IMR-90 (cell line): ENCODE measurements at regions not wholly inside any gene's neighbourhood (a gene's known extent, or its start where the extent isn't known, plus 50 kb on each side); places are given as distances from the start of the nearest gene placed in this dataset.
"Not testable (repeated sequence)": the region's sequence is repeated elsewhere in the genome, so short reads cannot be mapped to it uniquely, and the experiment has no call there.

ENCODE experiments used
- ATAC-seq: fragments of 200-7000 bp; cut with Tn5 transposase; 2 replicates; pipeline ENCODE4 v1.9.1; 2020; ENCODE audit warnings: low read depth, mild to moderate bottlenecking, moderate library complexity
- BruUV-seq: library from RNA; stranded (reverse); fragments of 400-500 nt; replicated peaks from 2 replicates; lab custom pipeline; 2021; lab: Mats Ljungman, UMichigan
- CTCF ChIA-PET: fragments of 300-600 bp; formaldehyde crosslinking; extraction: SDS; loops from one replicate; lab custom pipeline; 2021; ENCODE audit warnings: antibody characterized with exemption; lab: Yijun Ruan, JAX
- POLR2A ChIA-PET: fragments of 300-600 bp; sonication (Branson Sonifier 250); formaldehyde crosslinking; loops from one replicate; lab custom pipeline; 2022; ENCODE audit warnings: antibody characterized with exemption; ENCODE audit not compliant: unreplicated experiment; lab: Charles Lee
- DNase-seq: peaks from one replicate; pipeline ENCODE4 v3.0.0; 2013
- H2AFZ ChIP-seq: replicated peaks from 2 replicates; pipeline ENCODE3; 2013; ENCODE audit warnings: low read length, mild to moderate bottlenecking; ENCODE audit not compliant: poor library complexity
- H2AK5ac ChIP-seq: 2 replicates; pipeline ENCODE4 v1.6.1; 2013; ENCODE audit warnings: low read depth, low read length, inconsistent platforms
- H2AK9ac ChIP-seq: replicated peaks from 2 replicates; pipeline ENCODE3; 2013; ENCODE audit warnings: mild to moderate bottlenecking, low read depth, low read length, moderate library complexity; ENCODE audit not compliant: poor library complexity
- H2BK120ac ChIP-seq: 2 replicates; pipeline ENCODE4 v1.6.1; 2013; ENCODE audit warnings: low read depth, low read length, inconsistent platforms
- H2BK15ac ChIP-seq: 3 replicates; pipeline ENCODE4 v1.6.1; 2013; ENCODE audit warnings: low read depth, low read length, inconsistent platforms
- H2BK20ac ChIP-seq: 2 replicates; pipeline ENCODE4 v1.6.1; 2013; ENCODE audit warnings: low read depth, mild to moderate bottlenecking, inconsistent platforms, low read length, moderate library complexity
- H2BK5ac ChIP-seq: 2 replicates; pipeline ENCODE4 v1.6.1; 2013; ENCODE audit warnings: mild to moderate bottlenecking, low read depth, low read length, inconsistent platforms; ENCODE audit not compliant: poor library complexity, severe bottlenecking
- H3K14ac ChIP-seq: replicated peaks from 2 replicates; pipeline ENCODE4 v1.6.1; 2013; ENCODE audit warnings: low read depth, low read length, inconsistent platforms
- H3K18ac ChIP-seq: 2 replicates; pipeline ENCODE4 v1.6.1; 2013; ENCODE audit warnings: low read depth, low read length, control low read depth
- H3K23ac ChIP-seq: 2 replicates; pipeline ENCODE4 v1.6.1; 2013; ENCODE audit warnings: low read depth, low read length, inconsistent platforms
- H3K27ac ChIP-seq: 2 replicates; pipeline ENCODE4 v1.5.1; 2013; ENCODE audit warnings: mild to moderate bottlenecking, control low read depth, low read length; ENCODE audit not compliant: insufficient read depth
- H3K27me3 ChIP-seq: 2 replicates; pipeline ENCODE4 v1.6.1; 2013; ENCODE audit warnings: low read length; ENCODE audit not compliant: control insufficient read depth, insufficient read depth
- H3K36me3 ChIP-seq: 2 replicates; pipeline ENCODE4 v1.6.1; 2013; ENCODE audit warnings: low read length, mixed read lengths; ENCODE audit not compliant: control insufficient read depth, insufficient read depth
- H3K4ac ChIP-seq: 2 replicates; pipeline ENCODE4 v1.6.1; 2013; ENCODE audit warnings: low read depth, low read length, inconsistent platforms
- H3K4me1 ChIP-seq: 2 replicates; pipeline ENCODE4 v1.6.1; 2013; ENCODE audit warnings: low read length, mixed read lengths; ENCODE audit not compliant: control insufficient read depth, insufficient read depth
- H3K4me2 ChIP-seq: 2 replicates; pipeline ENCODE4 v1.6.1; 2013; ENCODE audit warnings: low read depth, mild to moderate bottlenecking, control low read depth, low read length, moderate library complexity
- H3K4me3 ChIP-seq: 2 replicates; pipeline ENCODE4 v1.5.1; 2013; ENCODE audit warnings: low read depth, mild to moderate bottlenecking, control low read depth, low read length, moderate library complexity; ENCODE audit not compliant: insufficient read depth
- H3K56ac ChIP-seq: 2 replicates; pipeline ENCODE4 v1.6.1; 2013; ENCODE audit warnings: low read length, inconsistent platforms; ENCODE audit not compliant: insufficient read depth; ENCODE audit errors: extremely low read depth
- H3K79me1 ChIP-seq, 2 experiments: 2 replicates each; pipeline ENCODE4 v1.6.1; 2013; ENCODE audit warnings: low read length in 2 of 2, inconsistent platforms in 1 of 2, low read depth in 1 of 2
- H3K9ac ChIP-seq: 2 replicates; pipeline ENCODE4 v1.6.1; 2013; ENCODE audit warnings: low read depth, low read length, control low read depth
- H3K9me1 ChIP-seq: 2 replicates; pipeline ENCODE4 v1.6.1; 2013; ENCODE audit warnings: low read length, inconsistent platforms; ENCODE audit not compliant: insufficient read depth
- H3K9me3 ChIP-seq: 2 replicates; pipeline ENCODE4 v1.6.1; 2013; ENCODE audit warnings: low read length; ENCODE audit not compliant: control insufficient read depth, insufficient read depth
- H4K20me1 ChIP-seq: 2 replicates; pipeline ENCODE4 v1.6.1; 2013; ENCODE audit warnings: low read length, inconsistent platforms; ENCODE audit not compliant: insufficient read depth
- H4K5ac ChIP-seq: 2 replicates; pipeline ENCODE4 v1.6.1; 2013; ENCODE audit warnings: mild to moderate bottlenecking, low read depth, low read length, control low read depth
- H4K8ac ChIP-seq, 2 experiments: 2 replicates each; pipeline ENCODE4 v1.6.1; 2013; ENCODE audit warnings: low read depth in 2 of 2, low read length in 2 of 2, control low read depth in 1 of 2, inconsistent platforms in 1 of 2
- H4K91ac ChIP-seq: 2 replicates; pipeline ENCODE4 v1.6.1; 2013; ENCODE audit warnings: low read depth, low read length, inconsistent platforms; ENCODE audit not compliant: insufficient read depth
- WGBS, 2 experiments: methylation state at CpG; one replicate each; pipeline versions ENCODE4 v1.1.5 to v1.1.7; 2013; ENCODE audit warnings: missing lambda C conversion rate in 2 of 2; ENCODE audit not compliant: insufficient read length in 1 of 2; ENCODE audit errors: extremely low coverage in 2 of 2; 5-methylcytosine and 5-hydroxymethylcytosine counted together
- dilution Hi-C: fragments of 300-500 bp; cut with HindIII; formaldehyde crosslinking; loops from one replicate; pipeline ENCODE4 v1.14.3; 2018; ENCODE audit warnings: low sequenced_read_pairs; ENCODE audit not compliant: unreplicated experiment
- in situ Hi-C: fragments of 300-500 bp; cut with MboI; formaldehyde crosslinking; loops from 3 replicates; pipeline ENCODE4 v1.14.3; 2019; ENCODE audit warnings: low sequenced_read_pairs, inconsistent platforms, mixed read lengths
- intact Hi-C: fragments of 100-400 bp; cut with micrococcal nuclease; formaldehyde crosslinking; loops from 2 replicates; pipeline ENCODE4 v1.10.0; 2022

DNA sequence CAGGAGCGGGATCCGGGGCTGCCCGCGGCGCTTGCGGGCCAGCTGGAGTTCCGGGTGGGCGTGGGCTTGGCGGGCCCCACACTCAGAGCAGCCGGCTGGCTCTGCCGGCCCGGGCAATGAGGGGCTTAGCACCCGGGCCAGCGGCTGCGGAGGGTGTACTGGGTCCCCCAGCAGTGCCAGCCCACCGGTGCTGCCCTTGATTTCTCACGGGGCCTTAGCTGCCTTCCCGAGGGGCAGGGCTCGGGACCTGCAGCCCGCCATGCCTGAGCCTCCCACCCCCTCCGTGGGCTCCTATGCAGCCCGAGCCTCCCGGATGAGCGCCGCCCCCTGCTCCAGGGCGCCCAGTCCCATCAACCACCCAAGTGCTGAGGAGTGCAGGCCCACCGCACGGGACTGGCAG is 121.6 kb downstream of the FAM174A start:
- H3K4me1 ChIP-seq, H2AFZ ChIP-seq, POLR2A ChIA-PET: not testable (repeated sequence)

More for the DNA sequence above, 121.6 kb downstream of the FAM174A start:
- H2BK20ac ChIP-seq, H4K91ac ChIP-seq, H4K8ac ChIP-seq, CTCF ChIA-PET, H3K14ac ChIP-seq, H2BK15ac ChIP-seq, H3K9me3 ChIP-seq, dilution Hi-C loops, H3K27ac ChIP-seq, H3K4me2 ChIP-seq, in situ Hi-C loops, ATAC-seq, H3K9me1 ChIP-seq, H3K36me3 ChIP-seq, DNase-seq, H2BK120ac ChIP-seq, H3K4me3 ChIP-seq, H3K4ac ChIP-seq, H2BK5ac ChIP-seq, H4K20me1 ChIP-seq, H2AK9ac ChIP-seq, H3K27me3 ChIP-seq, H3K23ac ChIP-seq, H3K9ac ChIP-seq, BruUV-seq, H3K79me1 ChIP-seq, H3K18ac ChIP-seq, H3K56ac ChIP-seq, H4K5ac ChIP-seq, H2AK5ac ChIP-seq, intact Hi-C loops: not testable (repeated sequence)
- 97% methylated on average over 5 of the region's 28 CpGs; no CpG with 5 or more reads in 1 of the 2 experiments for WGBS, 2 experiments
